Transverse colon (tissue), 4 donors: ENCODE measurements at regions not wholly inside any gene's neighbourhood (a gene's known extent, or its start where the extent isn't known, plus 50 kb on each side); places are given as distances from the start of the nearest gene placed in this dataset.

ENCODE experiments used
- EP300 ChIP-seq: sonication (generic); formaldehyde crosslinking; IDR thresholded peaks from one replicate; pipeline ENCODE4 v1.6.1; 2017; ENCODE audit warnings: antibody characterized with exemption, low read depth
- POLR2A ChIP-seq: fragments of 450-650 bp; IDR thresholded peaks from one replicate; pipeline ENCODE4 v1.6.1; 2016; ENCODE audit warnings: antibody characterized with exemption, mild to moderate bottlenecking, moderate library complexity
- POLR2AphosphoS5 ChIP-seq, 3 donors: sonication (generic); formaldehyde crosslinking; IDR thresholded peaks; one replicate each; pipeline ENCODE4 v1.6.1; 2016; ENCODE audit warnings: antibody characterized with exemption in 3 of 3
- TF ChIP-seq, protein P1 (sequence below), 5 experiments: fragments of 200-600 bp in 3 of 5; fragments of 450-650 bp in 2 of 5; sonication (generic) in 3 of 5; IDR thresholded peaks; 1 replicate in 2 of 5; 2 replicates in 3 of 5; pipeline ENCODE4 v1.5.1; 2016 to 2017; ENCODE audit warnings: antibody characterized with exemption in 5 of 5, inconsistent platforms in 3 of 5, mild to moderate bottlenecking in 2 of 5, moderate library complexity in 1 of 5

- TF ChIP-seq, protein P1, sequence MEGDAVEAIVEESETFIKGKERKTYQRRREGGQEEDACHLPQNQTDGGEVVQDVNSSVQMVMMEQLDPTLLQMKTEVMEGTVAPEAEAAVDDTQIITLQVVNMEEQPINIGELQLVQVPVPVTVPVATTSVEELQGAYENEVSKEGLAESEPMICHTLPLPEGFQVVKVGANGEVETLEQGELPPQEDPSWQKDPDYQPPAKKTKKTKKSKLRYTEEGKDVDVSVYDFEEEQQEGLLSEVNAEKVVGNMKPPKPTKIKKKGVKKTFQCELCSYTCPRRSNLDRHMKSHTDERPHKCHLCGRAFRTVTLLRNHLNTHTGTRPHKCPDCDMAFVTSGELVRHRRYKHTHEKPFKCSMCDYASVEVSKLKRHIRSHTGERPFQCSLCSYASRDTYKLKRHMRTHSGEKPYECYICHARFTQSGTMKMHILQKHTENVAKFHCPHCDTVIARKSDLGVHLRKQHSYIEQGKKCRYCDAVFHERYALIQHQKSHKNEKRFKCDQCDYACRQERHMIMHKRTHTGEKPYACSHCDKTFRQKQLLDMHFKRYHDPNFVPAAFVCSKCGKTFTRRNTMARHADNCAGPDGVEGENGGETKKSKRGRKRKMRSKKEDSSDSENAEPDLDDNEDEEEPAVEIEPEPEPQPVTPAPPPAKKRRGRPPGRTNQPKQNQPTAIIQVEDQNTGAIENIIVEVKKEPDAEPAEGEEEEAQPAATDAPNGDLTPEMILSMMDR (IDR thresholded peaks at IDR 0.05), result no peak
- TF ChIP-seq POLR2A, result no peak
- no peak for TF ChIP-seq POLR2AphosphoS5 (IDR thresholded peaks at IDR 0.05)
- no peak for TF ChIP-seq EP300
These were observed 55.1 kb upstream of the TGFBR2 start for GRCh38 chr3:30551266-30551665.
